ENCODE measurements at regions not wholly inside any gene's neighbourhood (a gene's known extent, or its start where the extent isn't known, plus 50 kb on each side); places are given as distances from the start of the nearest gene placed in this dataset.
"Not testable (repeated sequence)": the region's sequence is repeated elsewhere in the genome, so short reads cannot be mapped to it uniquely, and the experiment has no call there.

GRCh38 chr16:26569793-26570192, 496.9 kb upstream of the C16orf82 start:
- Mint-ChIP-seq H3K27ac (no peak overlapping the region), H3K9me3 (no peaks in the 10 kb centered on the region), H3K27me3 (ENCODE audit: low read depth) (peaks cover 20% of the 10 kb centered on the region), H3K4me3 (no peak overlapping the region), H3K4me1 (ENCODE audit: low read depth) (peaks cover 2% of the 10 kb centered on the region), H3K36me3 (ENCODE audit: low read depth) (no peaks in the 10 kb centered on the region)
- no peak for DNase-seq (ENCODE audit: low spot score)

GRCh38 chr16:26578748-26579147, 488.0 kb upstream of the C16orf82 start:
- peaks cover 6% of the 10 kb centered on the region for H3K4me1 Mint-ChIP-seq (ENCODE audit: low read depth)
- H3K27me3 Mint-ChIP-seq (ENCODE audit: low read depth) = peaks cover 32% of the 10 kb centered on the region
- peaks cover 4% of the 10 kb centered on the region for H3K36me3 Mint-ChIP-seq (ENCODE audit: low read depth)

GRCh38 chr16:26583803-26584202, 482.9 kb upstream of the C16orf82 start:
- peaks cover 17% of the 10 kb centered on the region for H3K36me3 Mint-ChIP-seq (ENCODE audit: low read depth)
- peaks cover 35% of the 10 kb centered on the region for H3K27me3 Mint-ChIP-seq (ENCODE audit: low read depth)
- no peak overlapping the region for H3K27ac Mint-ChIP-seq
- DNase-seq (ENCODE audit: low spot score) = no peak
- H3K9me3 Mint-ChIP-seq = peaks cover 35% of the 10 kb centered on the region
- peaks cover 3% of the 10 kb centered on the region for H3K4me1 Mint-ChIP-seq (ENCODE audit: low read depth)
- no peak overlapping the region for H3K4me3 Mint-ChIP-seq

More at GRCh38 chr16:26578748-26579147, 488.0 kb upstream of the C16orf82 start:
- H3K9me3 Mint-ChIP-seq = peaks cover 10% of the 10 kb centered on the region
- H3K4me3 Mint-ChIP-seq = no peak overlapping the region
- DNase-seq (ENCODE audit: low spot score) = no peak
- no peak overlapping the region for H3K27ac Mint-ChIP-seq

- peaks cover 12% of the 10 kb centered on the region for H3K9me3 Mint-ChIP-seq
- no peak for DNase-seq (ENCODE audit: low spot score)
- peaks cover 13% of the 10 kb centered on the region for H3K36me3 Mint-ChIP-seq (ENCODE audit: low read depth)
- H3K27ac Mint-ChIP-seq = peak overlapping the region; percentile 79
- H3K4me3 Mint-ChIP-seq = peak overlapping the region; percentile 46
- H3K4me1 Mint-ChIP-seq (ENCODE audit: low read depth) = peaks cover 46% of the 10 kb centered on the region
- H3K27me3 Mint-ChIP-seq (ENCODE audit: low read depth) = no peaks in the 10 kb centered on the region
Measured at GRCh38 chr16:26593700-26594099, 473.0 kb upstream of the C16orf82 start.

- Mint-ChIP-seq H3K4me1 (ENCODE audit: low read depth) (peaks cover 56% of the 10 kb centered on the region), H3K4me3 (peak overlapping the region; percentile 46), H3K27me3 (ENCODE audit: low read depth) (no peaks in the 10 kb centered on the region), H3K36me3 (ENCODE audit: low read depth) (peaks cover 11% of the 10 kb centered on the region), H3K9me3 (peaks cover 16% of the 10 kb centered on the region), H3K27ac (peak overlapping the region; percentile 79)
- no peak for DNase-seq (ENCODE audit: low spot score)
Measured at GRCh38 chr16:26594666-26595065, 472.1 kb upstream of the C16orf82 start.

- H3K4me3 Mint-ChIP-seq = no peak overlapping the region
- DNase-seq (ENCODE audit: low spot score) = no peak
- H3K4me1 Mint-ChIP-seq (ENCODE audit: low read depth) = peaks cover 58% of the 10 kb centered on the region
- H3K36me3 Mint-ChIP-seq (ENCODE audit: low read depth) = peaks cover 11% of the 10 kb centered on the region
- H3K27me3 Mint-ChIP-seq (ENCODE audit: low read depth) = no peaks in the 10 kb centered on the region
- H3K27ac Mint-ChIP-seq = peak overlapping the region; percentile 79
- H3K9me3 Mint-ChIP-seq = peaks cover 16% of the 10 kb centered on the region
Measured at GRCh38 chr16:26595199-26595598, 471.5 kb upstream of the C16orf82 start.

GRCh38 chr16:26596033-26596432, 470.7 kb upstream of the C16orf82 start:
- Mint-ChIP-seq H3K4me3 (peak overlapping the region; percentile 5), H3K9me3 (peaks cover 16% of the 10 kb centered on the region), H3K4me1 (ENCODE audit: low read depth) (peaks cover 59% of the 10 kb centered on the region), H3K27ac (peak overlapping the region; percentile 66)
- not testable (repeated sequence) for H3K36me3 Mint-ChIP-seq (ENCODE audit: low read depth); H3K27me3 Mint-ChIP-seq (ENCODE audit: low read depth); DNase-seq (ENCODE audit: low spot score)

- peaks cover 7% of the 10 kb centered on the region for H3K36me3 Mint-ChIP-seq (ENCODE audit: low read depth)
- H3K9me3 Mint-ChIP-seq = peaks cover 16% of the 10 kb centered on the region
- no peaks in the 10 kb centered on the region for H3K27me3 Mint-ChIP-seq (ENCODE audit: low read depth)
- peak; percentile 89 for DNase-seq (ENCODE audit: low spot score)
- peak overlapping the region; percentile 97 for H3K27ac Mint-ChIP-seq
- H3K4me3 Mint-ChIP-seq = peak overlapping the region; percentile 65
- peaks cover 72% of the 10 kb centered on the region for H3K4me1 Mint-ChIP-seq (ENCODE audit: low read depth)
Measured at GRCh38 chr16:26598061-26598460, 468.7 kb upstream of the C16orf82 start.

GRCh38 chr16:26598998-26599784, 467.5 kb upstream of the C16orf82 start:
- peak overlapping the region; percentile 97 for H3K27ac Mint-ChIP-seq
- peak overlapping the region; percentile 65 for H3K4me3 Mint-ChIP-seq
- peaks cover 7% of the 10 kb centered on the region for H3K36me3 Mint-ChIP-seq (ENCODE audit: low read depth)
- H3K4me1 Mint-ChIP-seq (ENCODE audit: low read depth) = peaks cover 66% of the 10 kb centered on the region
- H3K9me3 Mint-ChIP-seq = peaks cover 16% of the 10 kb centered on the region
- peak; percentile 26 for DNase-seq (ENCODE audit: low spot score)
- H3K27me3 Mint-ChIP-seq (ENCODE audit: low read depth) = no peaks in the 10 kb centered on the region

- Mint-ChIP-seq H3K27ac (peak overlapping the region; percentile 97), H3K9me3 (peaks cover 16% of the 10 kb centered on the region), H3K4me3 (peak overlapping the region; percentile 65), H3K36me3 (ENCODE audit: low read depth) (peaks cover 7% of the 10 kb centered on the region), H3K4me1 (ENCODE audit: low read depth) (peaks cover 64% of the 10 kb centered on the region), H3K27me3 (ENCODE audit: low read depth) (no peaks in the 10 kb centered on the region)
- peak; percentile 47 for DNase-seq (ENCODE audit: low spot score)
Measured at GRCh38 chr16:26599785-26600104, 467.0 kb upstream of the C16orf82 start.

- Mint-ChIP-seq H3K27ac (peak overlapping the region; percentile 97), H3K4me3 (peak overlapping the region; percentile 28), H3K36me3 (ENCODE audit: low read depth) (peaks cover 5% of the 10 kb centered on the region), H3K9me3 (peaks cover 10% of the 10 kb centered on the region), H3K27me3 (ENCODE audit: low read depth) (no peaks in the 10 kb centered on the region), H3K4me1 (ENCODE audit: low read depth) (peaks cover 63% of the 10 kb centered on the region)
- DNase-seq (ENCODE audit: low spot score) = no peak
Measured at GRCh38 chr16:26601335-26601734, 465.4 kb upstream of the C16orf82 start.

GRCh38 chr16:26605626-26606271, 461.0 kb upstream of the C16orf82 start:
- peaks cover 47% of the 10 kb centered on the region for H3K4me1 Mint-ChIP-seq (ENCODE audit: low read depth)
- peaks cover 5% of the 10 kb centered on the region for H3K36me3 Mint-ChIP-seq (ENCODE audit: low read depth)
- DNase-seq (ENCODE audit: low spot score) = no peak
- H3K4me3 Mint-ChIP-seq = peak overlapping the region; percentile 24
- peak overlapping the region; percentile 31 for H3K27ac Mint-ChIP-seq
- H3K27me3 Mint-ChIP-seq (ENCODE audit: low read depth) = peaks cover 7% of the 10 kb centered on the region
- peaks cover 8% of the 10 kb centered on the region for H3K9me3 Mint-ChIP-seq

- no peak for DNase-seq (ENCODE audit: low spot score)
- H3K4me1 Mint-ChIP-seq (ENCODE audit: low read depth) = peaks cover 43% of the 10 kb centered on the region
- peaks cover 8% of the 10 kb centered on the region for H3K9me3 Mint-ChIP-seq
- no peak overlapping the region for H3K4me3 Mint-ChIP-seq
- H3K27ac Mint-ChIP-seq = peak overlapping the region; percentile 27
- H3K27me3 Mint-ChIP-seq (ENCODE audit: low read depth) = peaks cover 11% of the 10 kb centered on the region
- peaks cover 7% of the 10 kb centered on the region for H3K36me3 Mint-ChIP-seq (ENCODE audit: low read depth)
Measured at GRCh38 chr16:26606381-26607150, 460.2 kb upstream of the C16orf82 start.

Measured in T-helper 2 cell treated with Interferon-gamma antibody and Interleukin-4, amounts not matched to agents 5 μg/mL and 100 μg/mL, for 36 hours (primary cell).